Thoracic aorta (tissue), 2 donors: ENCODE measurements at regions not wholly inside any gene's neighbourhood (a gene's known extent, or its start where the extent isn't known, plus 50 kb on each side); places are given as distances from the start of the nearest gene placed in this dataset.
A peak's percentile ranks its signal among the peaks of the same experiment; 100 is the strongest.

ENCODE experiments used
- ATAC-seq: fragments of 150-250 bp; one replicate; pipeline ENCODE4 v1.8.0; 2017; ENCODE audit warnings: low read depth; ENCODE audit not compliant: insufficient number of reproducible peaks, low FRiP score
- DNase-seq: peaks from one replicate; pipeline ENCODE4 v3.0.0-alpha.2; 2020; ENCODE audit warnings: low spot score
- H3K27ac ChIP-seq, 2 donors: fragments of 200-600 bp; sonication (generic); 1 replicate in 1 of 2; 2 replicates in 1 of 2; pipeline ENCODE4 v1.5.1; 2016; ENCODE audit warnings: mild to moderate bottlenecking in 2 of 2, moderate library complexity in 2 of 2
- H3K27me3 ChIP-seq: fragments of 200-600 bp; sonication (generic); replicated peaks from 2 replicates; pipeline ENCODE4 v1.6.0; 2016; ENCODE audit warnings: mild to moderate bottlenecking; ENCODE audit not compliant: insufficient read depth
- H3K36me3 ChIP-seq: fragments of 200-600 bp; sonication (generic); one replicate; pipeline ENCODE4 v1.5.1; 2016
- H3K4me1 ChIP-seq, 2 donors: fragments of 200-600 bp; sonication (generic); 1 replicate in 1 of 2; 2 replicates in 1 of 2; pipeline versions ENCODE4 v1.5.1 to v1.6.0; 2016; ENCODE audit warnings: low read depth in 2 of 2, mild to moderate bottlenecking in 1 of 2; ENCODE audit not compliant: control insufficient read depth in 1 of 2
- H3K4me3 ChIP-seq: fragments of 200-600 bp; sonication (generic); 2 replicates; pipeline ENCODE4 v1.5.1; 2016; ENCODE audit warnings: mild to moderate bottlenecking
- H3K9me3 ChIP-seq: fragments of 200-600 bp; sonication (generic); 2 replicates; pipeline ENCODE4 v1.5.1; 2016
- CTCF ChIP-seq: fragments of 200-600 bp; sonication (generic); IDR thresholded peaks from one replicate; pipeline ENCODE4 v1.5.1; 2019; ENCODE audit warnings: antibody characterized with exemption

DNA sequence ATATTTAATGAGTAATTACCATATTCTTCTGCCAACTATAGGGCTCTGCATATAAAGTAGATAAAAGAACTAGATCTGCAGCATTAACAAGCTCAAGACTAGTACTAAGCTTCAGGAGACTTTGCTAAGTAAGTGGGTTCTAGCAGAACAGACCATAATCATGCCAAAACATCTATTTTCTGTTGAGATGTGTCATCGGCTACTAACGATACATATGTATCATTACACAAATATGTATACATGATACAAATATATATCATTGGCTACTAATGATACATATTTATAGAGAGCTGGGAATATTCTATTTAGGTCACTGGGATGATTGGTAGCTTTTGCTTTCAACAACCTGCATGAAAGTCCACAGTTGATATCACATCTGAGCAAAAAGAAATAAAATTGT is 185.8 kb upstream of the DCBLD2 start:
- Histone ChIP-seq H3K9me3 (no peaks in the 10 kb centered on the region), H3K27ac (no peak overlapping the region), H3K36me3 (no peaks in the 10 kb centered on the region), H3K27me3 (no peaks in the 10 kb centered on the region), H3K4me1 (peaks cover 0 to 4% of the 10 kb centered on the region in 2 donors), H3K4me3 (no peak overlapping the region)
- no peak for DNase-seq
- ATAC-seq: peak; percentile 36
- no peak for TF ChIP-seq CTCF

- Histone ChIP-seq H3K36me3 (no peaks in the 10 kb centered on the region), H3K4me1 (peaks cover 0 to 4% of the 10 kb centered on the region in 2 donors), H3K27me3 (no peaks in the 10 kb centered on the region), H3K4me3 (no peak overlapping the region), H3K9me3 (no peaks in the 10 kb centered on the region), H3K27ac (no peak overlapping the region)
- TF ChIP-seq CTCF: no peak
- ATAC-seq (no peak), DNase-seq (no peak)
Observed at GRCh38 chr3:99084826-99085225, 183.3 kb upstream of the DCBLD2 start.

DNA sequence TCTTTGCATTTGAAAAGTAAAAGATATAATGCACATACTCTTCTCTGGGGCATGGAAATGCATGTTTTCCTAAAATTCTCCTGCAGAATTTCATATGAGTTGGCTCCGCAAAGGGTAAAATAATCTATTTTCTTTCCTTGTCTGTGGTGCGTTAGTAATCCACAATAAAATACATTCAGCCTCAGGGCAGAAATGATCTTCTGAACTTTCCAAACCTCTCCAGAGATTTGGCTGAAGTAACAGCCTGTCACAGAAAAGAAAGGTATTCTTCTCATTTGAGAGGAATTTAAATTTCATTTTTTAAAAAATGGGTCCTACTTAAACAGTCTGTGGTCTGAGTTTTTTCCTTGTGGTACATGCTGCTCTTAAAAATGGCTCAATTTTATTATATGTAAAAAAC is 182.7 kb upstream of the DCBLD2 start:
- ATAC-seq (no peak), DNase-seq (no peak)
- Histone ChIP-seq H3K36me3 (no peaks in the 10 kb centered on the region), H3K9me3 (no peaks in the 10 kb centered on the region), H3K4me1 (peaks cover 0 to 4% of the 10 kb centered on the region in 2 donors), H3K27me3 (no peaks in the 10 kb centered on the region), H3K27ac (no peak overlapping the region), H3K4me3 (no peak overlapping the region)
- TF ChIP-seq CTCF: no peak

DNA sequence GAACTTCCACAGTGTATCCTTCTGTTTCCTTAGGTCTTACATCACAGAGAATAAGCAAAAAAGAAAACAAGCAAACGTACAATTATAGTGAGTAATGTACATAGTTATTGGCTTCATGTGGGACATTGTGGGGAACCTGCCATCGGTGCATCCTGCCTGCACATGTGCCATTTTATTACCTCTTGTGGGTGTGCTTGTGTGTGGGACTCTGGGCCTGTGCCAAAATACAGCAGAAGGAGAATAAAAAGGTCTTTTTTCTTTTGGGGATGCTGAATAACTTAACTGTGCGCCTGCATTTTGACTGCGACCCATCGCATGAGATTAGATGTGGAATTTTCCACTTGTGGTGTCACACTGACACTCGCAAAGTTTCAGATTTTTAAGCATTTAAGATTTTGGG is 169.6 kb upstream of the DCBLD2 start:
- ATAC-seq (no peak), DNase-seq (no peak)
- Histone ChIP-seq H3K36me3 (no peaks in the 10 kb centered on the region), H3K27me3 (no peaks in the 10 kb centered on the region), H3K9me3 (no peaks in the 10 kb centered on the region), H3K27ac (no peak overlapping the region), H3K4me3 (no peak overlapping the region), H3K4me1 (no peaks in the 10 kb centered on the region)
- TF ChIP-seq CTCF: no peak

- no peaks in the 10 kb centered on the region for H3K27me3 ChIP-seq
- H3K4me3 ChIP-seq: no peak overlapping the region
- no peaks in the 10 kb centered on the region for H3K4me1 ChIP-seq
- no peak for TF ChIP-seq CTCF
- no peaks in the 10 kb centered on the region for H3K36me3 ChIP-seq
- H3K27ac ChIP-seq: no peak overlapping the region
- no peaks in the 10 kb centered on the region for H3K9me3 ChIP-seq
- no peak for DNase-seq
- no peak for ATAC-seq
Observed at GRCh38 chr3:99069973-99070372, 168.5 kb upstream of the DCBLD2 start.
